ENCODE measurements at regions not wholly inside any gene's neighbourhood (a gene's known extent, or its start where the extent isn't known, plus 50 kb on each side); places are given as distances from the start of the nearest gene placed in this dataset.

DNA sequence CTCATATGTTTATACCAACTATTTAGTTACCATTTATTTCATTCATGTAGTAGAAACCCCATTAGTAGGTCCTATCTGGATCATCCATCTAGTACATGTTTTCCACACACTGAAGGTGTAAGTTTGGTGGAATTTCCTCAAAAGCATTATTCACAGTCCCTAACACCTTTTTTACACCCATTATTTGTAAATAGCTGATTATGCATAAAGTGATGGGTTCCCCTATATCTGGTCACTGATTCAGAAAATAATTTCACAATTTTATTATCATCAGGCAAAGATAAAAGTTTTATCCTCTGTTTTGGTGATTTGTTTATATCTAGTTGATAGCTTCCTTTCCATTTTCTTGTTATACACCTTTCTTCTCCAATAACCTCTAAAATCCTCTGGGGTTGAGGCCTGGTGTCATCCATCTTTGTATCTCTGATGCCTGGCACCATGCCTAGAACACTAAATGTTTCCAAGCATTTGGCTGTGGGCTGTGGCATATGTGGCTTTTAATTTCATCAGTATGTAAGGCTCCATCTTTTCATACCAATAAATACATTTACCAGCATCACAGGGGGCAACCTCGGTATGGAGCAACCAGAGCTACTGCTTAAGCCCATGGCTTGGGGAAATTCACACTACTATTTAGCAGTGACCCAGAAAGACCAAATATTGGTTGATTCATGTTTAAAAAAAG, 1089.5 kb upstream of the LRRN3 start:
- TF ChIP-seq, protein P1, sequence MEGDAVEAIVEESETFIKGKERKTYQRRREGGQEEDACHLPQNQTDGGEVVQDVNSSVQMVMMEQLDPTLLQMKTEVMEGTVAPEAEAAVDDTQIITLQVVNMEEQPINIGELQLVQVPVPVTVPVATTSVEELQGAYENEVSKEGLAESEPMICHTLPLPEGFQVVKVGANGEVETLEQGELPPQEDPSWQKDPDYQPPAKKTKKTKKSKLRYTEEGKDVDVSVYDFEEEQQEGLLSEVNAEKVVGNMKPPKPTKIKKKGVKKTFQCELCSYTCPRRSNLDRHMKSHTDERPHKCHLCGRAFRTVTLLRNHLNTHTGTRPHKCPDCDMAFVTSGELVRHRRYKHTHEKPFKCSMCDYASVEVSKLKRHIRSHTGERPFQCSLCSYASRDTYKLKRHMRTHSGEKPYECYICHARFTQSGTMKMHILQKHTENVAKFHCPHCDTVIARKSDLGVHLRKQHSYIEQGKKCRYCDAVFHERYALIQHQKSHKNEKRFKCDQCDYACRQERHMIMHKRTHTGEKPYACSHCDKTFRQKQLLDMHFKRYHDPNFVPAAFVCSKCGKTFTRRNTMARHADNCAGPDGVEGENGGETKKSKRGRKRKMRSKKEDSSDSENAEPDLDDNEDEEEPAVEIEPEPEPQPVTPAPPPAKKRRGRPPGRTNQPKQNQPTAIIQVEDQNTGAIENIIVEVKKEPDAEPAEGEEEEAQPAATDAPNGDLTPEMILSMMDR (IDR thresholded peaks at IDR 0.05; ENCODE audit: low read length) = no peak
- TF ChIP-seq EZH2 (IDR thresholded peaks at IDR 0.05; ENCODE audit: borderline replicate concordance, low read length) = no peak
